ENCODE measurements at regions not wholly inside any gene's neighbourhood (a gene's known extent, or its start where the extent isn't known, plus 50 kb on each side); places are given as distances from the start of the nearest gene placed in this dataset.

DNA sequence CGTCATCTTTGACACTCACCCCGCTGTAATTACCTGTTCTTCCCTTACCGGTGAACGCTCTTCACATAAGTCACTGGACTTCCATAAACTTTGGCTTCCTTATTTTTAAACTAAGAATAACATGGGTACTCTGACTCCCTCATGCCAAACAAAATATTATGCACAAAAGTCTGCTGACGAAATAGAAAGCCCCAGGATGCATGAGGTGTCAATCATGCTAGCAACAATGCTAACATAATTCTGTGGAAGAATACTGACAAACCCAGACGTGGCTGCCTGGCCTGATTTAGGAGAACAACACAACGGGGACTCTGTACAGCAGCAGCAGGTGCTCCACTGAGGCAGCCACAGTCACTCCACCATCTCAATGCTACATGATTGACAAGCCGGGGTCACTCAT, 137.5 kb downstream of the CCDC71L start:
- Histone ChIP-seq H3K9me3 (replicated peaks in 1 of 2; ENCODE audit: control insufficient read depth in 1 of 2, insufficient read depth in 1 of 2, low read length in 2 of 2) (no peaks in the 10 kb centered on the region), H3K27me3 (ENCODE audit: control insufficient read depth in 2 of 2, insufficient read depth in 2 of 2, low read length in 2 of 2) (no peaks in the 10 kb centered on the region), H3K36me3 (replicated peaks in 1 of 2; ENCODE audit: control insufficient read depth in 1 of 2, insufficient read depth in 2 of 2, low read length in 2 of 2) (no peaks in the 10 kb centered on the region), H3K79me2 (ENCODE audit: insufficient read depth, low read length) (no peaks in the 10 kb centered on the region), H3K9ac (ENCODE audit: insufficient read depth, low read length, poor library complexity, severe bottlenecking) (no peak overlapping the region), H3K4me3 (replicated peaks in 1 of 3; ENCODE audit: low read depth in 2 of 3, low read length in 3 of 3) (no peak overlapping the region), H3K27ac (ENCODE audit: low read depth in 1 of 2, low read length in 2 of 2) (no peak overlapping the region), H4K20me1 (ENCODE audit: insufficient read depth, low read length) (no peaks in the 10 kb centered on the region), H3K4me2 (replicated peaks; ENCODE audit: extremely low read depth, low read length, poor library complexity, severe bottlenecking) (no peak overlapping the region), H3K4me1 (ENCODE audit: control insufficient read depth in 1 of 2, insufficient read depth in 2 of 2, low read length in 2 of 2) (no peaks in the 10 kb centered on the region), H2AFZ (ENCODE audit: insufficient read depth, low read depth, low read length, poor library complexity, severe bottlenecking) (no peak overlapping the region)
- Mint-ChIP-seq H3K9me3 (peaks cover 0 to 2% (median 0%) of the 10 kb centered on the region in 7 donors), H3K27me3 (ENCODE audit: low read depth in 3 of 3) (peaks cover 3 to 5% (median 5%) of the 10 kb centered on the region in 3 donors), H3K4me3 (no peak overlapping the region), H3K4me1 (peaks cover 2% of the 10 kb centered on the region), H3K36me3 (no peaks in the 10 kb centered on the region), H3K27ac (no peak overlapping the region)
- no peak for TF ChIP-seq CTCF (IDR thresholded peaks at IDR 0.05)
- intact Hi-C loops (cut with micrococcal nuclease) = no loop called here
- no peak for DNase-seq
- 90% methylated on average over 8 of the region's 8 CpGs for WGBS (ENCODE audit: insufficient coverage)

DNA sequence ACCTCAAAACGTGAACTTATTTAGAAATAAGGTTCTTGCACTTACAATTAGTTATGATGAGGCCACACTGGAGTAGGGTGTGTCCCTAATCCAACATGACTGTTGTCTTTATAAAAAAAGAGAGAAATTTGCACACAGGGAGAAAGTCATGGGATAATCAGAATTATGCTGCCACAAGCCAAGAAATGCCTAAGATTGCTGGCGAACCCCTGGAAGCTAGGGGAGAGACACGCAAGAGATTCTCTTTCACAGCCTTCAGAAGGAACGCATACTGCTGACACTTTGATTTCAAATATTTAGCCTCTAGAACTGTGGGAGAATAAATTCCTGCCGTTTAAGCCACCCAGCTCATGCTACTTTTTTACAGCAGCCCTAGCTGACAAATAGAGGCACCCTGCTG, 138.3 kb downstream of the CCDC71L start:
- Mint-ChIP-seq H3K27ac (no peak overlapping the region), H3K4me1 (peaks cover 2% of the 10 kb centered on the region), H3K36me3 (no peaks in the 10 kb centered on the region), H3K27me3 (ENCODE audit: low read depth in 3 of 3) (peaks cover 3 to 10% (median 5%) of the 10 kb centered on the region in 3 donors), H3K4me3 (no peak overlapping the region), H3K9me3 (peaks cover 0 to 2% (median 0%) of the 10 kb centered on the region in 7 donors)
- no peaks in the 10 kb centered on the region for H3K36me3 ChIP-seq (replicated peaks in 1 of 2; ENCODE audit: control insufficient read depth in 1 of 2, insufficient read depth in 2 of 2, low read length in 2 of 2)
- no peaks in the 10 kb centered on the region for H3K4me1 ChIP-seq (ENCODE audit: control insufficient read depth in 1 of 2, insufficient read depth in 2 of 2, low read length in 2 of 2)
- no peaks in the 10 kb centered on the region for H3K9me3 ChIP-seq (replicated peaks in 1 of 2; ENCODE audit: control insufficient read depth in 1 of 2, insufficient read depth in 1 of 2, low read length in 2 of 2)
- H4K20me1 ChIP-seq (ENCODE audit: insufficient read depth, low read length) = no peaks in the 10 kb centered on the region
- no peak for TF ChIP-seq CTCF (IDR thresholded peaks at IDR 0.05)
- H3K27ac ChIP-seq (ENCODE audit: low read depth in 1 of 2, low read length in 2 of 2) = no peak overlapping the region
- H3K79me2 ChIP-seq (ENCODE audit: insufficient read depth, low read length) = no peaks in the 10 kb centered on the region
- intact Hi-C loops (cut with micrococcal nuclease) = no loop called here
- H3K4me3 ChIP-seq (replicated peaks in 1 of 3; ENCODE audit: low read depth in 2 of 3, low read length in 3 of 3) = no peak overlapping the region
- WGBS (ENCODE audit: insufficient coverage) = 100% methylated on average over 1 of the region's 5 CpGs
- no peak for DNase-seq
- H3K9ac ChIP-seq (ENCODE audit: insufficient read depth, low read length, poor library complexity, severe bottlenecking) = no peak overlapping the region
- H3K27me3 ChIP-seq (ENCODE audit: control insufficient read depth in 2 of 2, insufficient read depth in 2 of 2, low read length in 2 of 2) = no peaks in the 10 kb centered on the region
- no peak overlapping the region for H2AFZ ChIP-seq (ENCODE audit: insufficient read depth, low read depth, low read length, poor library complexity, severe bottlenecking)
- H3K4me2 ChIP-seq (replicated peaks; ENCODE audit: extremely low read depth, low read length, poor library complexity, severe bottlenecking) = no peak overlapping the region
